NCI-H146 treated with DMSO at 0.1 percent for 48 hours (cell line): ENCODE measurements at regions not wholly inside any gene's neighbourhood (a gene's known extent, or its start where the extent isn't known, plus 50 kb on each side); places are given as distances from the start of the nearest gene placed in this dataset.

Experiments used
- DNase-seq: peaks from one replicate; lab custom pipeline; 2025; ENCODE audit not compliant: unreplicated experiment; lab: John Stamatoyannopoulos, UW

- no peak for DNase-seq
These were observed 297.3 kb downstream of the MAF start for GRCh38 chr16:79303206-79303605.

GRCh38 chr16:79302731-79303130 lies 297.8 kb downstream of the MAF start:
- no peak for DNase-seq

- DNase-seq: no peak
These were observed 299.5 kb downstream of the MAF start for GRCh38 chr16:79301051-79301450.

- peak; percentile 89 for DNase-seq
These were observed 301.4 kb downstream of the MAF start for GRCh38 chr16:79298894-79299799.

- DNase-seq: no peak
These were observed 302.1 kb downstream of the MAF start for GRCh38 chr16:79298476-79298875.

- DNase-seq: no peak
These were observed 302.7 kb downstream of the MAF start for GRCh38 chr16:79297805-79298204.

GRCh38 chr16:79297296-79297695 lies 303.2 kb downstream of the MAF start:
- no peak for DNase-seq

GRCh38 chr16:79296491-79296890 lies 304.0 kb downstream of the MAF start:
- no peak for DNase-seq

- DNase-seq: no peak
These were observed 304.8 kb downstream of the MAF start for GRCh38 chr16:79295746-79296145.

GRCh38 chr16:79295162-79295561 lies 305.4 kb downstream of the MAF start:
- DNase-seq: no peak

- DNase-seq: no peak
These were observed 306.0 kb downstream of the MAF start for GRCh38 chr16:79294568-79294967.

- DNase-seq: no peak
These were observed 306.6 kb downstream of the MAF start for GRCh38 chr16:79293836-79294460.

GRCh38 chr16:79288066-79288465 lies 312.5 kb downstream of the MAF start:
- DNase-seq: no peak

GRCh38 chr16:79287424-79287917 lies 313.1 kb downstream of the MAF start:
- no peak for DNase-seq

GRCh38 chr16:79286646-79287423 lies 313.7 kb downstream of the MAF start:
- peak; percentile 51 for DNase-seq

GRCh38 chr16:79284766-79285165 lies 315.8 kb downstream of the MAF start:
- no peak for DNase-seq

GRCh38 chr16:79283578-79283977 lies 317.0 kb downstream of the MAF start:
- no peak for DNase-seq

- DNase-seq: no peak
These were observed 317.7 kb downstream of the MAF start for GRCh38 chr16:79282806-79283205.

GRCh38 chr16:79278506-79278905 lies 322.0 kb downstream of the MAF start:
- no peak for DNase-seq

GRCh38 chr16:79276501-79276900 lies 324.0 kb downstream of the MAF start:
- DNase-seq: no peak

- no peak for DNase-seq
These were observed 326.3 kb downstream of the MAF start for GRCh38 chr16:79274264-79274663.
